ENCODE measurements at regions not wholly inside any gene's neighbourhood (a gene's known extent, or its start where the extent isn't known, plus 50 kb on each side); places are given as distances from the start of the nearest gene placed in this dataset.

DNA sequence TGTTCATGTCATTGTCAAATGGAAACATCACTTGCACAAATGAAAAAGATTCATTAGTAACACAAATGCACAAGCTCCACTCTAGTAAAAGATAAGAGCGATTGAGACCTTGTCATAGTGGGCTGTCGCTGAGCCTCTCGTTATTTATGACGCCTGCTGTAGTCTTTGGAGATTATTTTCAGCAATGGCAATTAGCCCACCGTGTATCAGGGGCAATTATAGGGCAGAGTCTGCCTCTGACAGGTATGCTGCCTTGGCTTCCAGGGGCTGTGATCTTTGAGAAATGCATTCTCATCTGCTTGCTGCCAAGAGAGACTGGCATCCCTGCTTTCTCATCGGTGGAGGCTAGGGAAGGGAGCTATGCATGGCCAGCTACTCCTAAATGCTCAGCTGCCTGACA is 426.8 kb upstream of the CLINT1 start:
- ATAC-seq (ENCODE audit: insufficient number of reproducible peaks, low FRiP score, low read depth) (no peak), DNase-seq (ENCODE audit: low spot score) (no peak)
- Histone ChIP-seq H3K27ac (no peak overlapping the region), H3K27me3 (replicated peaks; ENCODE audit: insufficient read depth) (no peaks in the 10 kb centered on the region), H3K9me3 (no peaks in the 10 kb centered on the region), H3K36me3 (no peaks in the 10 kb centered on the region), H3K4me3 (no peak overlapping the region), H3K4me1 (ENCODE audit: control insufficient read depth in 1 of 2, low read depth in 2 of 2) (peaks cover 0 to 16% of the 10 kb centered on the region in 2 donors)
- TF ChIP-seq, protein P1, sequence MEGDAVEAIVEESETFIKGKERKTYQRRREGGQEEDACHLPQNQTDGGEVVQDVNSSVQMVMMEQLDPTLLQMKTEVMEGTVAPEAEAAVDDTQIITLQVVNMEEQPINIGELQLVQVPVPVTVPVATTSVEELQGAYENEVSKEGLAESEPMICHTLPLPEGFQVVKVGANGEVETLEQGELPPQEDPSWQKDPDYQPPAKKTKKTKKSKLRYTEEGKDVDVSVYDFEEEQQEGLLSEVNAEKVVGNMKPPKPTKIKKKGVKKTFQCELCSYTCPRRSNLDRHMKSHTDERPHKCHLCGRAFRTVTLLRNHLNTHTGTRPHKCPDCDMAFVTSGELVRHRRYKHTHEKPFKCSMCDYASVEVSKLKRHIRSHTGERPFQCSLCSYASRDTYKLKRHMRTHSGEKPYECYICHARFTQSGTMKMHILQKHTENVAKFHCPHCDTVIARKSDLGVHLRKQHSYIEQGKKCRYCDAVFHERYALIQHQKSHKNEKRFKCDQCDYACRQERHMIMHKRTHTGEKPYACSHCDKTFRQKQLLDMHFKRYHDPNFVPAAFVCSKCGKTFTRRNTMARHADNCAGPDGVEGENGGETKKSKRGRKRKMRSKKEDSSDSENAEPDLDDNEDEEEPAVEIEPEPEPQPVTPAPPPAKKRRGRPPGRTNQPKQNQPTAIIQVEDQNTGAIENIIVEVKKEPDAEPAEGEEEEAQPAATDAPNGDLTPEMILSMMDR (IDR thresholded peaks at IDR 0.05) = no peak

DNA sequence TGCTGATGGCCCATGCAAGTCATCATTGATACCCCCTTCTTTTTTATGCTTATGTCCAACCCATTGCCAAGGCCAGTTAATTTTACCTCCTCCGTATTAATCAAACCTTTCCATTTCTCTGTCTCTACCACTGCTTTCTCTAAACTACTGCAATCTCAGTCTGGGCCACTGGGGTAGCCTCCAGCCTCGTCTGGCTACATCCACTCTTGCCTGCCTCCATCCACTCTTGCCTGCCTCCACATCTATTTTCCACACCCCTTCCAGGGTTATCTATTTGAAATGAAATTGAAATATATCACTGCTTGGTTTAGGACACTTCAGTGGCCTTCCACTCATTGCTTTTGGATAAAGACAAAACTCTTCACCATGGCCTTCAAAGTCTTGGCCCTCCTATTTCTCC is 425.3 kb upstream of the CLINT1 start:
- Histone ChIP-seq H3K27ac (no peak overlapping the region), H3K9me3 (no peaks in the 10 kb centered on the region), H3K27me3 (replicated peaks; ENCODE audit: insufficient read depth) (no peaks in the 10 kb centered on the region), H3K36me3 (no peaks in the 10 kb centered on the region), H3K4me3 (no peak overlapping the region), H3K4me1 (ENCODE audit: control insufficient read depth in 1 of 2, low read depth in 2 of 2) (peaks cover 0 to 16% of the 10 kb centered on the region in 2 donors)
- no peak for ATAC-seq (ENCODE audit: insufficient number of reproducible peaks, low FRiP score, low read depth)
- TF ChIP-seq, protein P1 (IDR thresholded peaks at IDR 0.05) = no peak
- DNase-seq (ENCODE audit: low spot score) = no peak

DNA sequence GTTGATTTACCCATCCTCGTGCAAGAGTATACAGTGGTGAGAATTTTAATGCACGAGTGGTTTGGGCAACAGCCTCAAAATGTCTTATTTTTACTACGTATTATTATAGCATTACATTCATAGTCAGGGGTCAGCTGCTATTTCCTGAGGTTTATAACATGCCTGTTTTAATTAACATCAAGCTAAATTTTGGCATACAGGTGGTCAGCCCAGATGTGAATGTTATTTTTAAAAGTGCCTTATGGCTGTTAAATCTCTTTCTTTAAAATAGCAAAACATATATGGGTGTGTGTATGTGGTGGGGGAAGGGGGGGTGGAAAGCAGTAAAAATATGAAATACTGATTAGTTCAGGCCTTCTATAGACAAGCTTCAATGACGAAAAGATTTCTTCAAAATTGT is 424.5 kb upstream of the CLINT1 start:
- ATAC-seq (ENCODE audit: insufficient number of reproducible peaks, low FRiP score, low read depth) (no peak), DNase-seq (ENCODE audit: low spot score) (no peak)
- H3K4me3 ChIP-seq = no peak overlapping the region
- H3K27me3 ChIP-seq (replicated peaks; ENCODE audit: insufficient read depth) = no peaks in the 10 kb centered on the region
- H3K36me3 ChIP-seq = no peaks in the 10 kb centered on the region
- TF ChIP-seq, protein P1 (IDR thresholded peaks at IDR 0.05) = no peak
- H3K9me3 ChIP-seq = no peaks in the 10 kb centered on the region
- no peak overlapping the region for H3K27ac ChIP-seq
- peaks cover 0 to 9% of the 10 kb centered on the region in 2 donors for H3K4me1 ChIP-seq (ENCODE audit: control insufficient read depth in 1 of 2, low read depth in 2 of 2)

DNA sequence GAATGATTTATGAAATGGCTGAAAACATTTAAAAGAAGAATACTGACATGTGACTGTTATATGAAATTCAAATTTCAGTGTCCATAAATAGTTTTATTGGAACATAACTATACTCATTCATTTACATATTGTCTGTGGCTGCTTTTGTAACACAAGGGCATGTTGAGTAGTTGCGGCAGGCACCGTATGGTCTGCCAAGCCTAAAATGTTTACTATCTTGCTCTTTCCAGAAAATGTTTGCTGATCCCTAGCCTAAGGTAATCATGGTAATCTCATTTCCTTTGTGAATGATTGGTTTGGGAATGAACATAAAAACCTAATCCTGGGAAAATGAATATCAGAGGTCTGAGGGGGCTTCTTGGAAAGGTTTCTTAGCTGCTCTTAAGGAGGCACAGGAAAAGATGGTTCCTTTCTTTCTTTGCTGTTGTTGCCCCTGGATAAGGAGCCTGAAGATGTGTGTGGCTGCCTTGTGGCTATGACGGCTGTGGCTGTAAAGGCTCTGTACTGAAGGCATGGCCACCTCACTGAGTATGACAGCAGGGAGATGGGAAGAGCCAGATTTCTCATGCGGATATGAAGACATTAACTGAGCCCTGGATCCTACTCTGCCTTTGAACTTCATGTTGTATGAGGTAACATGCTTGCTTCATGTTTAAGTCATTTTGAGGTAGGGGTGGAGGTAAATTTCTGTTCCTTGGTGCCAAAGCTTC is 419.4 kb upstream of the CLINT1 start:
- no peak for ATAC-seq (ENCODE audit: insufficient number of reproducible peaks, low FRiP score, low read depth)
- no peaks in the 10 kb centered on the region for H3K27me3 ChIP-seq (replicated peaks; ENCODE audit: insufficient read depth)
- DNase-seq (ENCODE audit: low spot score) = no peak
- no peaks in the 10 kb centered on the region for H3K4me1 ChIP-seq (ENCODE audit: control insufficient read depth in 1 of 2, low read depth in 2 of 2)
- TF ChIP-seq, protein P1 (IDR thresholded peaks at IDR 0.05) = no peak
- no peaks in the 10 kb centered on the region for H3K9me3 ChIP-seq
- no peaks in the 10 kb centered on the region for H3K36me3 ChIP-seq
- no peak overlapping the region for H3K4me3 ChIP-seq
- H3K27ac ChIP-seq = no peak overlapping the region

DNA sequence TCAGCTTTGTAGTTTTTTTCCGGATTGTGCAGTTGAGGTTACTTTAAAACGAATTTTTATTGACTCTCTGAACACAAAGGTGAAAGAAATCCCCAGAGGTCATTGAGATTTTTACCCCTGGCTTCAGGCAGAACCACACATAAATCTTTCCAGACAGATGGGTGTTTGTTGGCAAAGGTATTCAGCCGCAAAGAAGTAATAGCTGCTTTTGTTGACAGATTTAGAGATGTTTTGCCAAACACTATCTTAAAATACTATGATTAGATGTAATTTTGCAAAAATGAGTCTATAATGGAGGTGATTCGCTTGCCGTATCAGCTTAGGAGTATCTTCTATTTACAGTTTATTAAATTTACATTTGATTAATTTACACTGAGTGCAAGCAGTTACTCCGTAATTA is 418.3 kb upstream of the CLINT1 start:
- Histone ChIP-seq H3K4me3 (no peak overlapping the region), H3K36me3 (no peaks in the 10 kb centered on the region), H3K4me1 (ENCODE audit: control insufficient read depth in 1 of 2, low read depth in 2 of 2) (no peaks in the 10 kb centered on the region), H3K27ac (no peak overlapping the region), H3K27me3 (replicated peaks; ENCODE audit: insufficient read depth) (no peaks in the 10 kb centered on the region), H3K9me3 (no peaks in the 10 kb centered on the region)
- no peak for DNase-seq (ENCODE audit: low spot score)
- TF ChIP-seq, protein P1 (IDR thresholded peaks at IDR 0.05) = no peak
- ATAC-seq (ENCODE audit: insufficient number of reproducible peaks, low FRiP score, low read depth) = no peak
